ENCODE measurements at regions not wholly inside any gene's neighbourhood (a gene's known extent, or its start where the extent isn't known, plus 50 kb on each side); places are given as distances from the start of the nearest gene placed in this dataset.

DNA sequence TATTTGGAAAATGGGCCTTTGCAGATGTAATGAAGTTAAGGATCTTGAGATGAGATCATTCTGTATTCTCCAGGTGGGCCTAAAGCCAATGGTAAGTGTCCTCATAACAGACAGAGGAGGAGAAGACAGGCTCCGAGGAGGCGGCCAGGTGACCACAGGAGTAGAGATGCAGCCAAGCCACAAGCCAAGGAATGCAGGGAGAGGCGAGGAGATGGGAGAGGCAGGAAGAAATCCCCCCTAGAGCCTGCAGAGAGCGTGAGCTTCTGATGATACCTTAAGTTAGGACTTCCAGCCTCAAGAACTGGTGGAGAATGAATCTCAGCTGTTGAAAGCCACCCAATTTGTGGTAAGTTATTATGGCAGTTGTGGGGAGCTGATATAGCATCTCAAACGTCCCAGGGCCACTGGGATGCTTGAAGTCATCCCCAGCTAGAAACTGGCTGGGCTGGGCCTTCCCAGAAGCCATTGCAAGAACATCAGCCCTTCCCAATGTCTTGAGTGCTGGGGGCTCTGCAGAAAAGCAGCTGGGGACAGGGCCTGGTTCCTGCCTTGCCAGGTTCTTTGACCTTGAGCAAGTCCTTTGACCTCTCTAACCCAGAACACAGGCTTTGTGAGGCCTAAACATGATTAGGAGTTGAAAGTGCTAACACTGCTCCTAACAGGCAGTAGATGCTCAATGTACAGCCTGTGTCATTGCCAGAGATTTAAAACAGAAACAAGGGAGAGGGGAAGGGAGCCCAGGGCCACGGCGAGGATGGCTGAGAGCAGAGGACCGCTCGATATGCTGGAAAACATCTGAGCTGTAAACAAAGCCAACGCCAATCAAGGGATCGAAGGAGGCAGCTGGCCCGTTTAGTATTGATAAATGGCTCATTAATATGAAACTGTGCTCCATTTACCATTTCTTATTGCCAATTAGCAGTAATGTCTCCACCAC lies 632.3 kb downstream of the TBC1D22A start:
- DNase-seq (ENCODE audit: extremely low read depth in 1 of 2, low read depth in 1 of 2), result no peak

- no peak for DNase-seq (ENCODE audit: extremely low read depth in 1 of 2, low read depth in 1 of 2)
These were observed 630.7 kb downstream of the TBC1D22A start for GRCh38 chr22:47393191-47393590.

DNA sequence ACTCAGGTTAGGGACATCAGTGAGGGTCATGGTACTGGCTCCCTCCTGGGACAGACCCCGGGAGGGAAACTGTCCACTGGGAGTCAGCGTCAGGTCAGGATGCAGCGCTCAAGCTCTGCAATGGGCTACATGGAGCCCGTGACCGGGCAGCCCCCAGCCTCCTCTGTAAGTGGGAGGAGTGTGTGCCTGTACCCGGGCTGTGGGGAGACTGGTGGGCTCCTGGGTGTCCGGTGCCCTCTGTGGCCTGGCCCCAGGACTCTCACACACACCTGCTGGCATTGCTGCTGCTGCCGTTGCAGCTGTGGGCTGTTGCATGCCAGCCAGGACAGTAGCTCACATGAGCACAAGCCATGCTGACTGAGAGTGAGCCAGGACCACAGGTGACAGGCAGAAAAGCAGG lies 630.3 kb downstream of the TBC1D22A start:
- DNase-seq (ENCODE audit: extremely low read depth in 1 of 2, low read depth in 1 of 2), result no peak

GRCh38 chr22:47392054-47392347 lies 629.6 kb downstream of the TBC1D22A start:
- DNase-seq (ENCODE audit: extremely low read depth in 1 of 2, low read depth in 1 of 2), result no peak

- DNase-seq (ENCODE audit: extremely low read depth in 1 of 2, low read depth in 1 of 2), result no peak
These were observed 629.0 kb downstream of the TBC1D22A start for GRCh38 chr22:47391169-47392053.

DNA sequence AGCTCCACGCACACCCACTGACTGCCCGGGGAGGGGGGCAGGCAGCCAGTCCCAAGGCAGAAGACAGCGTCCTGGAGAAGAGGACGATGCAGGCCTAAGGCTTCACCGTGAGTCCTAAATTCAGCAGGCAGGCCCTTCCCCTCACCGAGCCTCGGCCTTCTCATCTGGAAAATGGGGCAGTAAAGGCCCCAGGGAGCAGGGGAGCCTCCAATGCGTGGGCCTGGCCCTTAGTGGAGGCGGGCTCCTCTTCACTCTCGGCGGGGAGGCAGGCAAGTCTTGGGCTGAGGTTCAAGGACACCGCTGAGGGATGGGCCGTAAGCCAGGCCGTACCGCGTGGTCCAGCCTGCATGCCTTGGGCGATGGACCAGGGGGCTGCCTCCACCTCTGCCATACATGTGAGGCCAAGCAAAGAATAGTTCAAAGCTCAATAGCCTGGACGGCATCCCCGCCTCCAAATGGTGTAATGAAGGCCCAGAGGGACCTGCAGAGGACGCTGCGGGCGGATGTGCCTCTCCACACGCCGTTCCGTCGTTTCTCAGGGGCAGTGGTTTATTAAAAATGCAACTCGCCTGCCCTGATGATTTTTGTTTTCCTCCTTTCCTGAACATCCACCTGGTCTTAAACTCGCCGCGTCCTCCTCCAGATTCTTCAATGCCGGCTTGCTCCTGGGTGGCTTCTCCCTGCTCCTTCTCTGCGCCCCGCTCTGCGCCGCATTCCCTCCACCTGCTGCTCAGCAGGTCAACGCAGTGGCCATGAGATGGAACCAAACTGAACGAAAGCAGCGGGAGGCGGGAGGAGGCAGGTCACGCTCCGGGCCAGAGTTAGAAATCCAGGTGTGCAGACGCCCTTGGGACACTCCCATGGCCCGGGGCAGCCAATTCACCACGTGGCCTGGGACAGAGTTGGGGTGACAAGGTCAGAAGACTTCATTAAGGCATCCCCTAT lies 627.8 kb downstream of the TBC1D22A start:
- DNase-seq (ENCODE audit: extremely low read depth in 1 of 2, low read depth in 1 of 2), result no peak

GRCh38 chr22:47389201-47389600 lies 626.8 kb downstream of the TBC1D22A start:
- DNase-seq (ENCODE audit: extremely low read depth in 1 of 2, low read depth in 1 of 2), result no peak

DNA sequence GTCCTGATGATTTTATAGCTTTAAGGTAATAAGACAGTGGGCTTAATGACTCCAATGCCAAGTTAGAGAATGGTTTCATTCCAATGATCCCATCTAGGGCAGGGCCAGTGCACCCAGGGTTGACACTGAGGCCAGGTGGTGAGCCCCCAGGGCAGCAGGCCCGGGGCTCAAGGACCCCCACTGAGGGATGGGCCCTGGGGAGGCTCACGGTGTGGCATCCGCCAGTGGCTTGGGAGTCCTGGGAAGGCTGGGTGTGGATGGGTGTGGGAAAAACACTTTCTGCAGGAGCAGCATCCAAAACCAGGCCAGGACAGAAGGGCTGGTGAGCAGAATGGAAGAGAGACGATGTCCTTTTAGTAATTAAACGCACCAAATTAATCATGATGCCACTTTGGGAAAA lies 626.3 kb downstream of the TBC1D22A start:
- DNase-seq (ENCODE audit: extremely low read depth in 1 of 2, low read depth in 1 of 2), result no peak

DNA sequence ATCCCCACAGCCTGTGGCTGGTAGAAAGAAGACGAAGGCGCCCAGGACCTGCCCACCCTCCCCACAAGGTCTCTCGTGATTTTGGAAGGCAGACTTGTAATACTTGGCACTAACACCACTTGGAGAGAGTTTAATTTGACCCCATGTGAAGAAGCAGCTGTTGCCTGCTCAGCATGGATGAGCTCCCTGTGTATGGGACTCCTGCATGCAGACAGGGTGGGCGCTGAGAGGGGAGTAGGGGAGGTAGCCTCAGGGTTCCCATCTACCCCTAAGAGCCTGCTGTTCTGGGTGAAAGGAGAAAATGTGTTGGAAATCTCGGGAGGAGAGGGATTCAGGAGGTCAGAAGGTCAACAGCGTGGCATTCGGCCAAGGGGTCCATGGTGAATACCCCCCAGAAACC lies 625.9 kb downstream of the TBC1D22A start:
- DNase-seq (ENCODE audit: extremely low read depth in 1 of 2, low read depth in 1 of 2), result no peak

DNA sequence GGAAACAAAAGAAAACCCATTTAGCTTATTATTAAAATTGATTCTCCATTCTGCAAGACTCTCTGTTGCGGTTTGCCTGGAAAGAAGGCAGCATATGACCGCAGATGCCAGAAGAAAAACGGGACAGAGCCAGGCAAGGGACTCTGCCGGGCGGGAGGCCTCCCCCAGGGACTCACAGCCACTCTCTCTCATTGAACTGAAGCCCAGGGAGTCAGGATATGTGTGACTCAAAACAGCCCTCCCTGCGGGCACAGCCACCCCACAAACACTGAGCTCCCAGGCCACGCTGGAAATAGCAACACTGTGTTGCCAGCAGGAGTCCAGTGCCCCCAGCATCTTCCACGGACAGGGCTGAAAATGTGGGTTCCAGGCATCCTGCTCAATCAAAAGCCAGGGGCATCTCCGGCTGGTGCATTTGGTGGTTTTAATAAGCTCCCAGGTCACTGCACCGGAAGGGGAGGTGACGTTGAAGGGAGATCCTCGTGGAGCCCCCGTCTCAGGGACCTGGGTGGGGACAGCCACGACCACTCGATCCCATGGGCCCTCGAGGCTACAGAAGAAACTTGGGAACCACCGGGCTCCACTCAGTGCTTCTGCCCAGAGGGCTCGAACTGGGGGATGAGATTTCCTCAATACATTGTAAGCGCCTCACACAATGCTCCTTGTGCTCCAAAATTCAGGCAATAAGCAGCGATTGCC lies 624.5 kb downstream of the TBC1D22A start:
- no peak for DNase-seq (ENCODE audit: extremely low read depth in 1 of 2, low read depth in 1 of 2)

GRCh38 chr22:47384977-47385376 lies 622.5 kb downstream of the TBC1D22A start:
- DNase-seq (ENCODE audit: extremely low read depth in 1 of 2, low read depth in 1 of 2), result no peak

GRCh38 chr22:47382164-47382890 lies 619.9 kb downstream of the TBC1D22A start:
- no peak for DNase-seq (ENCODE audit: extremely low read depth in 1 of 2, low read depth in 1 of 2)

GRCh38 chr22:47381240-47381639 lies 618.8 kb downstream of the TBC1D22A start:
- no peak for DNase-seq (ENCODE audit: extremely low read depth in 1 of 2, low read depth in 1 of 2)

DNA sequence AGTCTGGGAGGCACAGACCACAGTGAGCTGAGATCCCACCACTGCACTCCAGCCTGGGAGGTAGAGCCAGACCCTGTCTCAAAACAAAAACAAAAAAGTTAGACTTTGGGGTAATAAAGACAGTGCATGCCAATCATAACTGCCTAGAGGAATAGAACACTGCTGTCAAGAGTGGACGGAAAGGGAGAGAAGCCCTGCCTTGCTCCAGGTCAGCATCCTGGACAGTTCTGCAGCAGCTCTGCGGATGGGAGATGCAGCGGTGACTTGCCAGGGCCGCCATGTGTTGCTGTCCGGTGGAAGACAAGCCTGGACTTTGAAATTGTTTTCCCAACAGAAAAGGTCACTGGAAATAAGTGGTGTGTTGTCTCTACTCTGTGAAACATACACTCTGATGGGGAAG lies 618.2 kb downstream of the TBC1D22A start:
- DNase-seq (ENCODE audit: extremely low read depth in 1 of 2, low read depth in 1 of 2), result no peak

GRCh38 chr22:47379037-47379436 lies 616.6 kb downstream of the TBC1D22A start:
- no peak for DNase-seq (ENCODE audit: extremely low read depth in 1 of 2, low read depth in 1 of 2)

GRCh38 chr22:47377926-47378560 lies 615.6 kb downstream of the TBC1D22A start:
- no peak for DNase-seq (ENCODE audit: extremely low read depth in 1 of 2, low read depth in 1 of 2)

DNA sequence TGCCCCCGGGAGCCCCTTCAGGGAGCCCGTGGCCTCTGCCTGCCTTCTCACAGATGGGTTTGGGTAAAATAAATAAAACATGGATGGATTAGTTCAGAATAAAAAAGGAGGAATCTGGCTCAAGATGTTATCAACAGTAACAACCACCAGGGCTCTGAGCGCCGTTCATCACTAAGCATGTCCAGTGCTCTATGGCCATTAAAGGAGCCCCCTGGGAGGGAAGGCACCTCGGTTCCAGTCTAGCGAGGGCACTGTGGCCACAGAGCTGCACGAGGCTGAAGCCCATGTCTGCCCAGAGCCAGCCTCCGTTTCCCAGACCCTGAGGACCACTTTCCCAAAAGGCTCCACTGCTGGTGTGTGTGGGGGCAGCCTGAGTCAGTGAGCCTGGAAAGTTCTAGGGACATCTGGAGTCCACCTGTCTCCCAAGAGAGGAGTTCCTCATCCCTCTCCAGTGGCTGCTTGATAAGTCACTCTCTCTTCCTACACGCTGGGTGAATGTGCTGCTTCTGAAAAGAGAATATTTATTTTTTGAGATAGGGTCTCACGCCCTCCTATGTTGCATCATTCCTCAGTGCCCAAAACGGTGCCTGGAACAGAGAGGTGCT lies 614.6 kb downstream of the TBC1D22A start:
- DNase-seq (ENCODE audit: extremely low read depth in 1 of 2, low read depth in 1 of 2), result no peak

DNA sequence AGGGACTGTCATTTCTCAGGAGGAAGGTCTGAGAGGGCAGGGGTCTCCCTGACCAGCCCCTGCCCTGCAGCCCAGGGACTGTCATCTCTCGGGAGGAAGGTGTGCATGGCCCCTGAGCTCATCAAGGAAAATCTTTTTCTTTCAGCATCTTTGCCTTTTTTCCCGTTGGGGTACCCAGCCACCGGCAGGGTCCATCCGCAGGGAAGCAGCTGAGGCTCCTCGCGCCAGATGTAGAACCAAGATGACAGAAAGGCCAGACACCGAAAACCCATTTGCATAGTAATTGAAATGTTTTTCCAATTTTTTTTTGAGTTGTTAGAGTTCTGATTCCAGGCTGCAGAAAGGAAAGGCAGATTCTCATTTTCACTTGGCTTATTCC lies 613.9 kb downstream of the TBC1D22A start:
- DNase-seq (ENCODE audit: extremely low read depth in 1 of 2, low read depth in 1 of 2), result no peak
